ENCODE measurements at regions not wholly inside any gene's neighbourhood (a gene's known extent, or its start where the extent isn't known, plus 50 kb on each side); places are given as distances from the start of the nearest gene placed in this dataset.

GRCh38 chr17:71453876-71454422 lies 666.9 kb upstream of the SOX9 start:
- no peak overlapping the region for H3K4ac ChIP-seq (replicated peaks; ENCODE audit: insufficient read length, low read depth, low read length)
- no peak overlapping the region for H2BK12ac ChIP-seq (ENCODE audit: low read depth, low read length)
- FAIRE-seq (no peak), DNase-seq (ENCODE audit: low read depth in 1 of 2, low spot score in 2 of 2) (no peak)
- H3K23me2 ChIP-seq (ENCODE audit: low read depth, low read length): no peaks in the 10 kb centered on the region
- H3K23ac ChIP-seq (ENCODE audit: insufficient read length): no peak overlapping the region
- H3K14ac ChIP-seq (ENCODE audit: insufficient read length): no peak overlapping the region
- no peaks in the 10 kb centered on the region for H3K36me3 ChIP-seq (ENCODE audit: control insufficient read depth in 2 of 4, insufficient read depth in 4 of 4, low read length in 3 of 4)
- H3K56ac ChIP-seq (replicated peaks; ENCODE audit: insufficient read length, low read depth, low read length): no peak overlapping the region
- H3K27me3 ChIP-seq (replicated peaks in 1 of 4; ENCODE audit: control insufficient read depth in 3 of 4, extremely low read depth in 1 of 4, insufficient read depth in 3 of 4, low read length in 3 of 4): no peaks in the 10 kb centered on the region
- TF ChIP-seq BCL11A (IDR thresholded peaks at IDR 0.05; ENCODE audit: low read depth in 2 of 2, low read length in 2 of 2): no peak
- H2BK20ac ChIP-seq (ENCODE audit: low read length): no peak overlapping the region
- no peak overlapping the region for H2BK15ac ChIP-seq (ENCODE audit: low read length)
- H4K5ac ChIP-seq (ENCODE audit: insufficient read length, low read depth, low read length): no peak overlapping the region
- H3K9ac ChIP-seq (replicated peaks in 1 of 4; ENCODE audit: extremely low read depth in 1 of 4, low read depth in 3 of 4, low read length in 3 of 4): no peak overlapping the region
- H2BK120ac ChIP-seq (replicated peaks; ENCODE audit: low read depth, low read length): no peak overlapping the region
- H4K20me1 ChIP-seq (replicated peaks in 1 of 2; ENCODE audit: control insufficient read depth in 1 of 2, insufficient read depth in 2 of 2, low read length in 2 of 2): no peaks in the 10 kb centered on the region
- H2BK5ac ChIP-seq (ENCODE audit: low read depth, low read length): no peak overlapping the region
- no peak overlapping the region for H4K8ac ChIP-seq (ENCODE audit: extremely low read depth, insufficient read depth, low read length)
- no peaks in the 10 kb centered on the region for H3K79me1 ChIP-seq (ENCODE audit: low read depth, low read length)
- POLR2A ChIA-PET (ENCODE audit: partially characterized antibody): no interaction called here
- H2AK5ac ChIP-seq (ENCODE audit: low read depth, low read length): no peak overlapping the region
- H2AFZ ChIP-seq (ENCODE audit: low read length): no peak overlapping the region
- H3K9me3 ChIP-seq (ENCODE audit: insufficient read depth in 2 of 2, low read depth in 1 of 2, low read length in 1 of 2): no peaks in the 10 kb centered on the region
- CTCF ChIA-PET (ENCODE audit: partially characterized antibody): interaction anchor here (0.9 kb wide), 1 partner anchor 336 kb away, joined by 3 read pairs; no protein-coding TSS in a partner anchor
- no peak overlapping the region for H3K27ac ChIP-seq (ENCODE audit: low read depth, low read length)
- H4K91ac ChIP-seq (replicated peaks; ENCODE audit: insufficient read length, low read length): no peak overlapping the region
- H3K4me2 ChIP-seq (ENCODE audit: insufficient read depth in 1 of 2, low read depth in 2 of 2, low read length in 2 of 2): no peak overlapping the region
- H3K79me2 ChIP-seq (ENCODE audit: control insufficient read depth in 1 of 2, insufficient read depth in 2 of 2, low read length in 2 of 2): no peaks in the 10 kb centered on the region
- H3K4me3 ChIP-seq (ENCODE audit: extremely low read depth in 1 of 4, insufficient read depth in 2 of 4, low read depth in 3 of 4, low read length in 4 of 4): no peak overlapping the region
- H3K4me1 ChIP-seq (replicated peaks in 1 of 4; ENCODE audit: control insufficient read depth in 3 of 4, insufficient read depth in 4 of 4, low read length in 3 of 4): no peaks in the 10 kb centered on the region
- H3K18ac ChIP-seq (ENCODE audit: extremely low read depth, low read length): no peak overlapping the region
- WGBS, 2 experiments (ENCODE audit: extremely low coverage in 1 of 2, insufficient coverage in 1 of 2, insufficient read length in 1 of 2, insufficient replicate concordance in 2 of 2, low coverage in 1 of 2, low lambda C conversion rate in 2 of 2, missing lambda C conversion rate in 1 of 2): 86% methylated on average over 4 of the region's 4 CpGs; no CpG with 5 or more reads in 1 of the 2 experiments
